ENCODE measurements at regions not wholly inside any gene's neighbourhood (a gene's known extent, or its start where the extent isn't known, plus 50 kb on each side); places are given as distances from the start of the nearest gene placed in this dataset.

- Mint-ChIP-seq H3K36me3 (ENCODE audit: low read depth, unreplicated experiment) (peaks cover 32% of the 10 kb centered on the region), H3K9me3 (ENCODE audit: unreplicated experiment) (no peaks in the 10 kb centered on the region), H3K4me3 (ENCODE audit: unreplicated experiment) (no peak overlapping the region), H3K4me1 (ENCODE audit: unreplicated experiment) (peaks cover 11% of the 10 kb centered on the region), H3K27me3 (ENCODE audit: unreplicated experiment) (peaks cover 1% of the 10 kb centered on the region), H3K27ac (ENCODE audit: unreplicated experiment) (no peak overlapping the region)
- DNase-seq (ENCODE audit: low spot score): no peak
- no peak for TF ChIP-seq CTCF (IDR thresholded peaks at IDR 0.05; ENCODE audit: unreplicated experiment)
Observed at GRCh38 chr19:46944123-46944748, 75.4 kb upstream of the NPAS1 start.

GRCh38 chr19:46944918-46945628, 74.6 kb upstream of the NPAS1 start:
- no peak overlapping the region for H3K4me3 Mint-ChIP-seq (ENCODE audit: unreplicated experiment)
- H3K27ac Mint-ChIP-seq (ENCODE audit: unreplicated experiment): no peak overlapping the region

GRCh38 chr19:46945694-46946489, 73.7 kb upstream of the NPAS1 start:
- no peaks in the 10 kb centered on the region for H3K9me3 Mint-ChIP-seq (ENCODE audit: unreplicated experiment)

More at GRCh38 chr19:46944918-46945628, 74.6 kb upstream of the NPAS1 start:
- H3K4me1 Mint-ChIP-seq (ENCODE audit: unreplicated experiment): peaks cover 11% of the 10 kb centered on the region
- no peak for TF ChIP-seq CTCF (IDR thresholded peaks at IDR 0.05; ENCODE audit: unreplicated experiment)
- H3K9me3 Mint-ChIP-seq (ENCODE audit: unreplicated experiment): no peaks in the 10 kb centered on the region
- no peak for DNase-seq (ENCODE audit: low spot score)
- peaks cover 1% of the 10 kb centered on the region for H3K27me3 Mint-ChIP-seq (ENCODE audit: unreplicated experiment)
- H3K36me3 Mint-ChIP-seq (ENCODE audit: low read depth, unreplicated experiment): peaks cover 32% of the 10 kb centered on the region

GRCh38 chr19:46946611-46947238, 72.9 kb upstream of the NPAS1 start:
- Mint-ChIP-seq H3K27me3 (ENCODE audit: unreplicated experiment) (peaks cover 1% of the 10 kb centered on the region), H3K4me3 (ENCODE audit: unreplicated experiment) (no peak overlapping the region), H3K4me1 (ENCODE audit: unreplicated experiment) (peaks cover 18% of the 10 kb centered on the region), H3K9me3 (ENCODE audit: unreplicated experiment) (no peaks in the 10 kb centered on the region), H3K36me3 (ENCODE audit: low read depth, unreplicated experiment) (peaks cover 27% of the 10 kb centered on the region), H3K27ac (ENCODE audit: unreplicated experiment) (no peak overlapping the region)
- no peak for TF ChIP-seq CTCF (IDR thresholded peaks at IDR 0.05; ENCODE audit: unreplicated experiment)
- DNase-seq (ENCODE audit: low spot score): no peak

More at GRCh38 chr19:46945694-46946489, 73.7 kb upstream of the NPAS1 start:
- DNase-seq (ENCODE audit: low spot score): no peak
- Mint-ChIP-seq H3K27me3 (ENCODE audit: unreplicated experiment) (peaks cover 1% of the 10 kb centered on the region), H3K27ac (ENCODE audit: unreplicated experiment) (no peak overlapping the region), H3K4me3 (ENCODE audit: unreplicated experiment) (no peak overlapping the region), H3K4me1 (ENCODE audit: unreplicated experiment) (peaks cover 16% of the 10 kb centered on the region), H3K36me3 (ENCODE audit: low read depth, unreplicated experiment) (peaks cover 28% of the 10 kb centered on the region)
- no peak for TF ChIP-seq CTCF (IDR thresholded peaks at IDR 0.05; ENCODE audit: unreplicated experiment)

Data from endothelial cell (in vitro differentiated cells).